H1 (cell line): ENCODE measurements at regions not wholly inside any gene's neighbourhood (a gene's known extent, or its start where the extent isn't known, plus 50 kb on each side); places are given as distances from the start of the nearest gene placed in this dataset.

Source experiments
- CTCF ChIA-PET: fragments of 300-600 bp; sonication (Branson Sonifier 250); formaldehyde crosslinking; loops from one replicate; lab custom pipeline; 2021; ENCODE audit not compliant: partially characterized antibody; lab: Charles Lee
- POLR2A ChIA-PET: fragments of 300-600 bp; sonication (Branson Sonifier 250); formaldehyde crosslinking; loops from one replicate; lab custom pipeline; 2021; ENCODE audit warnings: inconsistent platforms; ENCODE audit not compliant: partially characterized antibody; lab: Charles Lee
- DNase-seq, 2 experiments: peaks; one replicate each; pipeline versions ENCODE4 v3.0.0 to v3.0.0-alpha.2; 2010 to 2022; ENCODE audit warnings: low spot score in 2 of 2, low read depth in 1 of 2, mixed read lengths in 1 of 2
- FAIRE-seq: peaks from 2 replicates; lab custom pipeline; 2011; peaks lifted over from hg19 to GRCh38; lab: Jason Lieb, UNC
- H2AFZ ChIP-seq: 2 replicates; pipeline ENCODE4 v1.8.1; 2012; ENCODE audit warnings: low read length, inconsistent platforms
- H2AK5ac ChIP-seq: 2 replicates; pipeline ENCODE4 v1.6.1; 2013; ENCODE audit warnings: low read depth, low read length
- H2BK120ac ChIP-seq: replicated peaks from 2 replicates; pipeline ENCODE3; 2013; ENCODE audit warnings: low read depth, low read length, inconsistent platforms
- H2BK12ac ChIP-seq: 2 replicates; pipeline ENCODE4 v1.6.1; 2013; ENCODE audit warnings: low read depth, low read length
- H2BK15ac ChIP-seq: 2 replicates; pipeline ENCODE4 v1.6.1; 2013; ENCODE audit warnings: low read length
- H2BK20ac ChIP-seq: 2 replicates; pipeline ENCODE4 v1.6.1; 2013; ENCODE audit warnings: low read length
- H2BK5ac ChIP-seq: 2 replicates; pipeline ENCODE4 v1.6.1; 2013; ENCODE audit warnings: low read depth, low read length
- H3K14ac ChIP-seq: 2 replicates; pipeline ENCODE4 v1.6.1; 2013; ENCODE audit warnings: inconsistent platforms; ENCODE audit not compliant: insufficient read length
- H3K18ac ChIP-seq: 2 replicates; pipeline ENCODE4 v1.6.1; 2013; ENCODE audit warnings: low read length; ENCODE audit errors: extremely low read depth
- H3K23ac ChIP-seq: 2 replicates; pipeline ENCODE4 v1.6.1; 2013; ENCODE audit warnings: inconsistent platforms; ENCODE audit not compliant: insufficient read length
- H3K23me2 ChIP-seq: 2 replicates; pipeline ENCODE4 v1.6.1; 2013; ENCODE audit warnings: low read depth, low read length
- H3K27ac ChIP-seq: 2 replicates; pipeline ENCODE4 v1.6.1; 2011; ENCODE audit warnings: low read depth, low read length, inconsistent platforms
- H3K27me3 ChIP-seq, 4 experiments: replicated peaks in 1 of 4; 1 replicate in 1 of 4; 2 replicates in 3 of 4; pipeline versions ENCODE4 v1.6.1 to v1.8.1; 2011 to 2013; ENCODE audit warnings: low read length in 3 of 4, mild to moderate bottlenecking in 3 of 4, inconsistent platforms in 2 of 4, mixed read lengths in 2 of 4, moderate library complexity in 1 of 4; ENCODE audit not compliant: control insufficient read depth in 3 of 4, insufficient read depth in 3 of 4; ENCODE audit errors: extremely low read depth in 1 of 4
- H3K36me3 ChIP-seq, 4 experiments: 2 replicates each; pipeline versions ENCODE4 v1.6.1 to v1.8.1; 2011 to 2013; ENCODE audit warnings: mild to moderate bottlenecking in 4 of 4, low read length in 3 of 4, moderate library complexity in 2 of 4, control low read depth in 1 of 4, inconsistent platforms in 1 of 4; ENCODE audit not compliant: insufficient read depth in 4 of 4, control insufficient read depth in 2 of 4
- H3K4ac ChIP-seq: replicated peaks from 2 replicates; pipeline ENCODE3; 2013; ENCODE audit warnings: low read length, low read depth, mixed read lengths, inconsistent platforms; ENCODE audit not compliant: insufficient read length
- H3K4me1 ChIP-seq, 4 experiments: replicated peaks in 1 of 4; 1 replicate in 1 of 4; 2 replicates in 3 of 4; pipeline versions ENCODE4 v1.6.1 to v1.8.1; 2011 to 2013; ENCODE audit warnings: low read length in 3 of 4, inconsistent platforms in 2 of 4, mixed read lengths in 1 of 4; ENCODE audit not compliant: insufficient read depth in 4 of 4, control insufficient read depth in 3 of 4
- H3K4me2 ChIP-seq, 2 experiments: 2 replicates each; pipeline versions ENCODE4 v1.6.1 to v1.8.1; 2011 to 2013; ENCODE audit warnings: low read depth in 2 of 2, low read length in 2 of 2, control low read depth in 1 of 2, inconsistent platforms in 1 of 2, mild to moderate bottlenecking in 1 of 2; ENCODE audit not compliant: insufficient read depth in 1 of 2
- H3K4me3 ChIP-seq, 4 experiments: fragments of 200-600, 300-600 bp in 1 of 4; sonication (generic), shearing (Covaris generic), sonication (Bioruptor Twin) in 1 of 4; 2 replicates each; pipeline versions ENCODE4 v1.5.1 to v1.8.1; 2011 to 2016; ENCODE audit warnings: low read length in 4 of 4, low read depth in 3 of 4, control low read depth in 2 of 4, inconsistent platforms in 2 of 4, mild to moderate bottlenecking in 2 of 4, mixed read lengths in 1 of 4, moderate library complexity in 1 of 4; ENCODE audit not compliant: insufficient read depth in 2 of 4; ENCODE audit errors: extremely low read depth in 1 of 4
- H3K56ac ChIP-seq: replicated peaks from 2 replicates; pipeline ENCODE3; 2013; ENCODE audit warnings: low read depth, mild to moderate bottlenecking, mixed read lengths, low read length, inconsistent platforms; ENCODE audit not compliant: insufficient read length
- H3K79me1 ChIP-seq: 2 replicates; pipeline ENCODE4 v1.6.1; 2013; ENCODE audit warnings: low read depth, low read length, control low read depth
- H3K79me2 ChIP-seq, 2 experiments: 2 replicates each; pipeline versions ENCODE4 v1.6.1 to v1.8.1; 2012 to 2013; ENCODE audit warnings: low read length in 2 of 2, mild to moderate bottlenecking in 2 of 2, inconsistent platforms in 1 of 2; ENCODE audit not compliant: insufficient read depth in 2 of 2, control insufficient read depth in 1 of 2
- H3K9ac ChIP-seq, 4 experiments: replicated peaks in 1 of 4; 1 replicate in 1 of 4; 2 replicates in 3 of 4; pipeline versions ENCODE4 v1.6.1 to v1.8.1; 2011 to 2013; ENCODE audit warnings: low read depth in 3 of 4, low read length in 3 of 4, control low read depth in 2 of 4, mild to moderate bottlenecking in 2 of 4, moderate library complexity in 2 of 4, inconsistent platforms in 1 of 4; ENCODE audit errors: extremely low read depth in 1 of 4
- H3K9me3 ChIP-seq, 2 experiments: 2 replicates each; pipeline versions ENCODE4 v1.6.1 to v1.8.1; 2012 to 2013; ENCODE audit warnings: mild to moderate bottlenecking in 2 of 2, moderate library complexity in 2 of 2, control low read depth in 1 of 2, inconsistent platforms in 1 of 2, low read depth in 1 of 2, low read length in 1 of 2, mixed read lengths in 1 of 2; ENCODE audit not compliant: insufficient read depth in 2 of 2
- H4K20me1 ChIP-seq, 2 experiments: replicated peaks in 1 of 2; 2 replicates each; pipeline versions ENCODE3 to v1.8.1; 2011 to 2013; ENCODE audit warnings: inconsistent platforms in 2 of 2, low read length in 2 of 2, mild to moderate bottlenecking in 1 of 2; ENCODE audit not compliant: insufficient read depth in 2 of 2, control insufficient read depth in 1 of 2
- H4K5ac ChIP-seq: 2 replicates; pipeline ENCODE4 v1.6.1; 2013; ENCODE audit warnings: low read length, low read depth, mixed read lengths, inconsistent platforms; ENCODE audit not compliant: insufficient read length
- H4K8ac ChIP-seq: 2 replicates; pipeline ENCODE4 v1.8.0; 2013; ENCODE audit warnings: mild to moderate bottlenecking, moderate library complexity, low read length, inconsistent platforms; ENCODE audit not compliant: insufficient read depth; ENCODE audit errors: extremely low read depth
- H4K91ac ChIP-seq: replicated peaks from 2 replicates; pipeline ENCODE3; 2013; ENCODE audit warnings: low read length, mixed read lengths, inconsistent platforms; ENCODE audit not compliant: insufficient read length
- ASH2L ChIP-seq: fragments of 200-600, 300-600 bp; sonication (generic); IDR thresholded peaks from one replicate; pipeline ENCODE4 v1.7.1; 2017; ENCODE audit warnings: low read length
- ATF3 ChIP-seq: IDR thresholded peaks from 2 replicates; pipeline ENCODE4 v1.6.1; 2011; ENCODE audit warnings: low read depth, mild to moderate bottlenecking, low read length; ENCODE audit not compliant: insufficient read depth
- CEBPB ChIP-seq: IDR thresholded peaks from 2 replicates; pipeline ENCODE4 v1.6.1; 2012; ENCODE audit warnings: low read depth, low read length
- CTCF ChIP-seq, 3 experiments: IDR thresholded peaks; 1 replicate in 2 of 3; 2 replicates in 1 of 3; pipeline versions ENCODE4 v1.5.1 to v1.6.1; 2011; ENCODE audit warnings: low read length in 3 of 3, mild to moderate bottlenecking in 3 of 3, inconsistent platforms in 2 of 3, low read depth in 1 of 3, moderate library complexity in 1 of 3; ENCODE audit not compliant: insufficient read depth in 1 of 3; ENCODE audit errors: control extremely low read depth in 1 of 3
- E2F6 ChIP-seq: IDR thresholded peaks from 2 replicates; pipeline ENCODE4 v1.6.1; 2012; ENCODE audit warnings: inconsistent platforms
- EP300 ChIP-seq, 2 experiments: IDR thresholded peaks; 1 replicate in 1 of 2; 2 replicates in 1 of 2; pipeline ENCODE4 v1.6.1; 2011 to 2012; ENCODE audit warnings: low read depth in 2 of 2, low read length in 2 of 2, mild to moderate bottlenecking in 2 of 2, borderline replicate concordance in 1 of 2, inconsistent platforms in 1 of 2, moderate library complexity in 1 of 2
- RFX5 ChIP-seq: IDR thresholded peaks from 2 replicates; pipeline ENCODE4 v1.6.1; 2011; ENCODE audit warnings: low read depth, low read length, improper control_type of control experiment, borderline replicate concordance
- SIRT6 ChIP-seq: IDR thresholded peaks from one replicate; pipeline ENCODE4 v1.7.1; 2012; ENCODE audit warnings: low read length, inconsistent platforms
- WGBS, 2 experiments: shearing (Covaris generic) in 1 of 2; methylation state at CpG; one replicate each; pipeline versions ENCODE4 v1.1.6 to v1.1.7; 2013 to 2015; ENCODE audit warnings: low lambda C conversion rate in 2 of 2, mixed read lengths in 2 of 2, inconsistent platforms in 1 of 2, low coverage in 1 of 2, missing lambda C conversion rate in 1 of 2; ENCODE audit not compliant: insufficient replicate concordance in 2 of 2, insufficient coverage in 1 of 2, insufficient read length in 1 of 2; ENCODE audit errors: extremely low coverage in 1 of 2, missing lambda C conversion rate in 1 of 2; 5-methylcytosine and 5-hydroxymethylcytosine counted together

- no peak overlapping the region for H3K27ac ChIP-seq
- H4K91ac ChIP-seq, result no peak overlapping the region
- peaks cover 0 to 1% (median 0%) of the 10 kb centered on the region in 4 experiments; a peak in 1 of 7 replicates for H3K27me3 ChIP-seq
- no peaks in the 10 kb centered on the region for H3K79me2 ChIP-seq
- H3K79me1 ChIP-seq, result no peaks in the 10 kb centered on the region
- no peaks in the 10 kb centered on the region for H3K36me3 ChIP-seq
- H4K20me1 ChIP-seq, result no peaks in the 10 kb centered on the region
- H3K23ac ChIP-seq, result no peak overlapping the region
- no peak overlapping the region for H3K4me3 ChIP-seq
- H2AFZ ChIP-seq, result peak overlapping the region; percentile 32; the same call in 1 of the 2 replicates
- no peak overlapping the region for H4K5ac ChIP-seq
- no peaks in the 10 kb centered on the region for H3K4me1 ChIP-seq
- H3K9me3 ChIP-seq, result no peaks in the 10 kb centered on the region
- H3K9ac ChIP-seq, result no peak overlapping the region
- H2BK5ac ChIP-seq, result no peak overlapping the region
- no peak overlapping the region for H2BK15ac ChIP-seq
- TF ChIP-seq RFX5 (no peak), CEBPB (no peak), ATF3 (no peak), SIRT6 (no peak), E2F6 (no peak), ASH2L (no peak), CTCF (IDR thresholded peaks at IDR 0.05; ENCODE audit: control extremely low read depth in 1 of 3, insufficient read depth in 1 of 3, low read depth in 1 of 3, low read length in 3 of 3) (no peak), EP300 (IDR thresholded peaks at IDR 0.05; ENCODE audit: borderline replicate concordance in 1 of 2, low read depth in 2 of 2, low read length in 2 of 2) (no peak)
- H3K23me2 ChIP-seq, result no peaks in the 10 kb centered on the region
- ChIA-PET POLR2A (no interaction called here), CTCF (interaction anchor here (1.2 to 1.6 kb wide), 2 partner anchors 34 to 149 kb away, joined by 3 to 4 read pairs; no protein-coding TSS in a partner anchor)
- no peak overlapping the region for H3K18ac ChIP-seq
- no peak overlapping the region for H3K4ac ChIP-seq
- H2AK5ac ChIP-seq, result no peak overlapping the region
- 90% methylated on average over 6 of the region's 6 CpGs; no CpG with 5 or more reads in 1 of the 2 experiments for WGBS, 2 experiments
- DNase-seq (no peak), FAIRE-seq (no peak)
- no peak overlapping the region for H2BK120ac ChIP-seq
- H3K56ac ChIP-seq, result no peak overlapping the region
- H3K4me2 ChIP-seq, result no peak overlapping the region
- H2BK12ac ChIP-seq, result no peak overlapping the region
- H4K8ac ChIP-seq, result no peak overlapping the region
- no peak overlapping the region for H3K14ac ChIP-seq
- no peak overlapping the region for H2BK20ac ChIP-seq
Measured at GRCh38 chr20:54704032-54704635, 228.7 kb downstream of the DOK5 start.
